Skeletal muscle satellite cell (primary cell): ENCODE measurements at regions not wholly inside any gene's neighbourhood (a gene's known extent, or its start where the extent isn't known, plus 50 kb on each side); places are given as distances from the start of the nearest gene placed in this dataset.
A peak's percentile ranks its signal among the peaks of the same experiment; 100 is the strongest.
"Not testable (repeated sequence)": the region's sequence is repeated elsewhere in the genome, so short reads cannot be mapped to it uniquely, and the experiment has no call there.

ENCODE experiments used
- H3K27me3 ChIP-seq: 2 replicates; pipeline ENCODE4 v1.7.0; 2013; ENCODE audit warnings: low read length; ENCODE audit not compliant: control insufficient read depth, insufficient read depth
- H3K36me3 ChIP-seq: 2 replicates; pipeline ENCODE4 v1.7.0; 2013; ENCODE audit warnings: mild to moderate bottlenecking, control low read depth, low read length; ENCODE audit not compliant: insufficient read depth
- H3K4me1 ChIP-seq: 2 replicates; pipeline ENCODE4 v1.7.0; 2013; ENCODE audit warnings: low read length; ENCODE audit not compliant: control insufficient read depth, insufficient read depth
- H3K4me2 ChIP-seq: 2 replicates; pipeline ENCODE4 v1.7.0; 2013; ENCODE audit warnings: mild to moderate bottlenecking, low read length
- H3K4me3 ChIP-seq: 2 replicates; pipeline ENCODE4 v1.7.0; 2013; ENCODE audit warnings: low read length
- H3K9ac ChIP-seq: 2 replicates; pipeline ENCODE4 v1.7.0; 2013; ENCODE audit warnings: mild to moderate bottlenecking, low read depth, low read length, moderate library complexity
- H3K9me3 ChIP-seq: replicated peaks from 2 replicates; pipeline ENCODE4 v1.7.0; 2013; ENCODE audit warnings: mild to moderate bottlenecking, control low read depth, low read length

GRCh38 chr4:53959343-53960120, 104.9 kb downstream of the CHIC2 start:
- H3K4me2 ChIP-seq = no peak overlapping the region
- peaks cover 34% of the 10 kb centered on the region for H3K4me1 ChIP-seq
- H3K27me3 ChIP-seq = no peaks in the 10 kb centered on the region
- no peak overlapping the region for H3K4me3 ChIP-seq
- no peaks in the 10 kb centered on the region for H3K9me3 ChIP-seq
- H3K36me3 ChIP-seq = no peaks in the 10 kb centered on the region
- no peak overlapping the region for H3K9ac ChIP-seq

GRCh38 chr4:53956454-53956853, 108.0 kb downstream of the CHIC2 start:
- Histone ChIP-seq H3K4me3 (no peak overlapping the region), H3K4me1 (peaks cover 4% of the 10 kb centered on the region), H3K9ac (no peak overlapping the region), H3K36me3 (no peaks in the 10 kb centered on the region), H3K4me2 (no peak overlapping the region), H3K27me3 (no peaks in the 10 kb centered on the region), H3K9me3 (no peaks in the 10 kb centered on the region)

DNA sequence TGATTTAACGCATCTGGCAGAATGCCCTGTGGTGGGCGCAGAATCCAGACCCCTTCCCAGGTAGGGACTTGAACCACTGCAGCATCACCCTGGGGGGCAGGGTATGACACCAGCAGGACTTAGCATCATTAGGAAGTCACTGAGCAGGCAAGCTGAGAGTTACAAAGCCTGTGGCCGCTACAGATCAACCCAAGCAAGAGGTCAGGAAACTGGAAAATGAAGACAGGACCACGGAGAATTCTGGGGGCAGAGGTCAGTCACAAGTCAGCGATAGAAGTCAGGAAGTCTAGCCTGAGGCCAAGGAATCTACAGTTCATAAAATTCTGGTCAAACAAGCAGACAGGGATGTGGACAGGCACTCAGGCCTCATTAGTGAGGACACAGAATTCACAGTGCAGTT, 108.4 kb downstream of the CHIC2 start:
- H3K4me1 ChIP-seq = no peaks in the 10 kb centered on the region
- H3K9me3 ChIP-seq = no peaks in the 10 kb centered on the region
- no peak overlapping the region for H3K9ac ChIP-seq
- H3K4me3 ChIP-seq = no peak overlapping the region
- no peak overlapping the region for H3K4me2 ChIP-seq
- no peaks in the 10 kb centered on the region for H3K27me3 ChIP-seq
- no peaks in the 10 kb centered on the region for H3K36me3 ChIP-seq

DNA sequence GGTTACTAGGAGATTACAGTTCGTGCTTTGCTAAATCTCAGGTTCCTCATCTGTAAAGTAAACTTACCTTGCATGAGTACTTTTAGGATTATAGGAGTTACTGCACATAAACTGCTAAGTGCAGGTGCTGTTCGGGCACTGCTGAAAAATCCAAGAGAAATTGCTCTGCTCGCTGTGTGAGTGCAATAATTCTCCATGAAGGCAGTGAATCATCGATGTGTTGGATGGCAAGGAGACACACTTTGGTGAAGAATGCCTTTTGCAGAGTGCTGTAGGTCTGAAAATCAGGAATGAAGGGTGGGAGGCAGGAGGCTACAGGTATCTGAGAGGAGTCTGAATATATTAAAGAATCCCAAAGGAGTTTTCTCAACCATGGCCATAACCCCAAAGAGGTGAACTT, 113.0 kb downstream of the CHIC2 start:
- H3K4me3 ChIP-seq = no peak overlapping the region
- H3K27me3 ChIP-seq = no peaks in the 10 kb centered on the region
- no peak overlapping the region for H3K9ac ChIP-seq
- no peaks in the 10 kb centered on the region for H3K4me1 ChIP-seq
- no peak overlapping the region for H3K4me2 ChIP-seq
- no peaks in the 10 kb centered on the region for H3K36me3 ChIP-seq
- no peaks in the 10 kb centered on the region for H3K9me3 ChIP-seq

GRCh38 chr4:53943345-53944085, 120.9 kb downstream of the CHIC2 start:
- Histone ChIP-seq H3K27me3 (no peaks in the 10 kb centered on the region), H3K4me3 (no peak overlapping the region), H3K36me3 (no peaks in the 10 kb centered on the region), H3K4me2 (peak overlapping the region; percentile 51), H3K9ac (no peak overlapping the region), H3K9me3 (no peaks in the 10 kb centered on the region), H3K4me1 (peaks cover 16% of the 10 kb centered on the region)

GRCh38 chr4:53942712-53943111, 121.7 kb downstream of the CHIC2 start:
- no peak overlapping the region for H3K4me2 ChIP-seq
- peaks cover 21% of the 10 kb centered on the region for H3K4me1 ChIP-seq
- H3K9ac ChIP-seq = no peak overlapping the region

GRCh38 chr4:53941331-53941730, 123.1 kb downstream of the CHIC2 start:
- no peaks in the 10 kb centered on the region for H3K27me3 ChIP-seq
- no peak overlapping the region for H3K9ac ChIP-seq
- no peak overlapping the region for H3K4me3 ChIP-seq
- H3K4me1 ChIP-seq = peaks cover 23% of the 10 kb centered on the region
- H3K4me2 ChIP-seq = no peak overlapping the region
- no peaks in the 10 kb centered on the region for H3K9me3 ChIP-seq
- H3K36me3 ChIP-seq = no peaks in the 10 kb centered on the region

More at GRCh38 chr4:53942712-53943111, 121.7 kb downstream of the CHIC2 start:
- no peaks in the 10 kb centered on the region for H3K36me3 ChIP-seq
- no peaks in the 10 kb centered on the region for H3K9me3 ChIP-seq
- H3K4me3 ChIP-seq = no peak overlapping the region
- no peaks in the 10 kb centered on the region for H3K27me3 ChIP-seq

- H3K4me3 ChIP-seq, H3K27me3 ChIP-seq, H3K9ac ChIP-seq, H3K9me3 ChIP-seq, H3K4me2 ChIP-seq, H3K36me3 ChIP-seq: not testable (repeated sequence)
- peaks cover 33% of the 10 kb centered on the region for H3K4me1 ChIP-seq
These were observed 124.5 kb downstream of the CHIC2 start for GRCh38 chr4:53939892-53940291.

- Histone ChIP-seq H3K4me2 (no peak overlapping the region), H3K27me3 (no peaks in the 10 kb centered on the region), H3K36me3 (no peaks in the 10 kb centered on the region), H3K4me1 (peaks cover 22% of the 10 kb centered on the region), H3K9me3 (no peaks in the 10 kb centered on the region), H3K4me3 (no peak overlapping the region), H3K9ac (no peak overlapping the region)
These were observed 126.5 kb downstream of the CHIC2 start for GRCh38 chr4:53937918-53938317.

GRCh38 chr4:53937327-53937726, 127.1 kb downstream of the CHIC2 start:
- H3K27me3 ChIP-seq = no peaks in the 10 kb centered on the region

GRCh38 chr4:53935780-53936179, 128.6 kb downstream of the CHIC2 start:
- H3K9me3 ChIP-seq = no peaks in the 10 kb centered on the region
- no peak overlapping the region for H3K4me3 ChIP-seq
- H3K9ac ChIP-seq = no peak overlapping the region
- H3K4me1 ChIP-seq = peaks cover 42% of the 10 kb centered on the region
- H3K36me3 ChIP-seq = no peaks in the 10 kb centered on the region
- H3K4me2 ChIP-seq = no peak overlapping the region
- no peaks in the 10 kb centered on the region for H3K27me3 ChIP-seq

More at GRCh38 chr4:53937327-53937726, 127.1 kb downstream of the CHIC2 start:
- no peak overlapping the region for H3K4me3 ChIP-seq
- no peaks in the 10 kb centered on the region for H3K9me3 ChIP-seq
- no peak overlapping the region for H3K9ac ChIP-seq
- H3K36me3 ChIP-seq = no peaks in the 10 kb centered on the region
- no peak overlapping the region for H3K4me2 ChIP-seq
- H3K4me1 ChIP-seq = peaks cover 27% of the 10 kb centered on the region
